Liver (tissue), 8 donors: ENCODE measurements at regions not wholly inside any gene's neighbourhood (a gene's known extent, or its start where the extent isn't known, plus 50 kb on each side); places are given as distances from the start of the nearest gene placed in this dataset.
A peak's percentile ranks its signal among the peaks of the same experiment; 100 is the strongest.

Experiments used
- DNase-seq: peaks from one replicate; pipeline ENCODE4 v3.0.0-alpha.2; 2017; ENCODE audit warnings: low spot score
- H3K27ac ChIP-seq, 2 donors: one replicate each; pipeline ENCODE4 v1.7.0; 2013; ENCODE audit warnings: inconsistent platforms in 2 of 2, low read length in 2 of 2, control low read depth in 1 of 2, low read depth in 1 of 2, mild to moderate bottlenecking in 1 of 2
- H3K27me3 ChIP-seq, 4 donors: one replicate each; pipeline versions ENCODE4 v1.6.1 to v1.7.0; 2013; ENCODE audit warnings: low read length in 3 of 4, inconsistent platforms in 1 of 4, mild to moderate bottlenecking in 1 of 4, moderate library complexity in 1 of 4; ENCODE audit not compliant: control insufficient read depth in 4 of 4, insufficient read depth in 4 of 4
- H3K36me3 ChIP-seq, 4 donors: one replicate each; pipeline versions ENCODE4 v1.6.1 to v1.7.0; 2013; ENCODE audit warnings: low read length in 3 of 4, mild to moderate bottlenecking in 3 of 4, low read depth in 1 of 4, moderate library complexity in 1 of 4; ENCODE audit not compliant: control insufficient read depth in 4 of 4, insufficient read depth in 3 of 4
- H3K4me1 ChIP-seq, 4 donors: one replicate each; pipeline versions ENCODE4 v1.6.1 to v1.7.0; 2013; ENCODE audit warnings: low read length in 3 of 4, mild to moderate bottlenecking in 3 of 4, moderate library complexity in 1 of 4; ENCODE audit not compliant: control insufficient read depth in 4 of 4, insufficient read depth in 4 of 4
- H3K4me3 ChIP-seq, 3 donors: one replicate each; pipeline versions ENCODE4 v1.6.1 to v1.7.0; 2013; ENCODE audit warnings: low read length in 3 of 3, control low read depth in 1 of 3, low read depth in 1 of 3, mild to moderate bottlenecking in 1 of 3
- H3K9ac ChIP-seq, 2 donors: one replicate each; pipeline ENCODE4 v1.7.0; 2013; ENCODE audit warnings: low read length in 2 of 2, mild to moderate bottlenecking in 2 of 2, moderate library complexity in 2 of 2, control low read depth in 1 of 2, low read depth in 1 of 2
- H3K9me3 ChIP-seq, 4 donors: one replicate each; pipeline versions ENCODE4 v1.6.1 to v1.7.0; 2013; ENCODE audit warnings: low read length in 3 of 4; ENCODE audit not compliant: control insufficient read depth in 4 of 4
- CTCF ChIP-seq: fragments of 150-350 bp; IDR thresholded peaks from 2 replicates; pipeline ENCODE4 v1.5.1; 2017; ENCODE audit warnings: improper control_type of control experiment, low read depth, low read length; ENCODE audit not compliant: missing input control
- EGR1 ChIP-seq, 2 donors: IDR thresholded peaks; 2 replicates each; pipeline ENCODE4 v1.6.1; 2016 to 2018; ENCODE audit warnings: antibody characterized with exemption in 2 of 2, low read depth in 2 of 2
- FOXA1 ChIP-seq: IDR thresholded peaks from 2 replicates; pipeline ENCODE4 v1.6.1; 2016; ENCODE audit warnings: antibody characterized with exemption
- FOXA2 ChIP-seq: IDR thresholded peaks from 2 replicates; pipeline ENCODE4 v1.6.1; 2016; ENCODE audit warnings: antibody characterized with exemption
- GABPA ChIP-seq, 2 donors: IDR thresholded peaks in 1 of 2; conservative IDR thresholded peaks in 1 of 2; 2 replicates each; pipeline ENCODE4 v1.6.1; 2016; ENCODE audit warnings: antibody characterized with exemption in 2 of 2, mild to moderate bottlenecking in 1 of 2, moderate library complexity in 1 of 2
- HNF4A ChIP-seq, 2 donors: conservative IDR thresholded peaks; 2 replicates each; pipeline ENCODE4 v1.6.1; 2016; ENCODE audit warnings: antibody characterized with exemption in 2 of 2, mild to moderate bottlenecking in 2 of 2
- HNF4G ChIP-seq: IDR thresholded peaks from 2 replicates; pipeline ENCODE4 v1.6.1; 2016; ENCODE audit warnings: antibody characterized with exemption
- JUND ChIP-seq, 2 donors: IDR thresholded peaks; 2 replicates each; pipeline ENCODE4 v1.6.1; 2016; ENCODE audit warnings: antibody characterized with exemption in 2 of 2
- NR2F2 ChIP-seq: IDR thresholded peaks from 2 replicates; pipeline ENCODE4 v1.6.1; 2016; ENCODE audit warnings: antibody characterized with exemption
- RAD21 ChIP-seq, 2 donors: IDR thresholded peaks; 2 replicates each; pipeline ENCODE4 v1.6.1; 2016; ENCODE audit warnings: antibody characterized with exemption in 2 of 2, mild to moderate bottlenecking in 2 of 2
- RXRA ChIP-seq, 2 donors: IDR thresholded peaks; 2 replicates each; pipeline ENCODE4 v1.6.1; 2017 to 2018; ENCODE audit warnings: antibody characterized with exemption in 2 of 2, mild to moderate bottlenecking in 1 of 2
- SP1 ChIP-seq: IDR thresholded peaks from 2 replicates; pipeline ENCODE4 v1.6.1; 2018; ENCODE audit warnings: antibody characterized with exemption, mild to moderate bottlenecking
- TAF1 ChIP-seq: conservative IDR thresholded peaks from 2 replicates; pipeline ENCODE4 v1.6.1; 2016; ENCODE audit warnings: antibody characterized with exemption, mild to moderate bottlenecking
- YY1 ChIP-seq: IDR thresholded peaks from 2 replicates; pipeline ENCODE4 v1.6.1; 2016; ENCODE audit warnings: antibody characterized with exemption, mild to moderate bottlenecking
- WGBS: extraction: QIAGEN DNeasy Blood & Tissue Kit; methylation state at CpG from one replicate; pipeline ENCODE4 v1.1.7; 2013; 5-methylcytosine and 5-hydroxymethylcytosine counted together
- TF ChIP-seq, protein P1 (sequence below): IDR thresholded peaks from 2 replicates; pipeline ENCODE4 v1.6.1; 2016; ENCODE audit warnings: antibody characterized with exemption
- TF ChIP-seq, protein P2 (sequence below): IDR thresholded peaks from 2 replicates; pipeline ENCODE4 v1.6.1; 2016; ENCODE audit warnings: antibody characterized with exemption, mild to moderate bottlenecking
- TF ChIP-seq, protein P3 (sequence below): IDR thresholded peaks from 2 replicates; pipeline ENCODE4 v1.6.1; 2016; ENCODE audit warnings: antibody characterized with exemption
- TF ChIP-seq, protein P4 (sequence below): IDR thresholded peaks from 2 replicates; pipeline ENCODE4 v1.6.1; 2016; ENCODE audit warnings: antibody characterized with exemption
- donor health status: healthy.
- donor health status: healthy.
- donor health status: healthy.
- donor health status: healthy.
- donor health status: healthy.

DNA sequence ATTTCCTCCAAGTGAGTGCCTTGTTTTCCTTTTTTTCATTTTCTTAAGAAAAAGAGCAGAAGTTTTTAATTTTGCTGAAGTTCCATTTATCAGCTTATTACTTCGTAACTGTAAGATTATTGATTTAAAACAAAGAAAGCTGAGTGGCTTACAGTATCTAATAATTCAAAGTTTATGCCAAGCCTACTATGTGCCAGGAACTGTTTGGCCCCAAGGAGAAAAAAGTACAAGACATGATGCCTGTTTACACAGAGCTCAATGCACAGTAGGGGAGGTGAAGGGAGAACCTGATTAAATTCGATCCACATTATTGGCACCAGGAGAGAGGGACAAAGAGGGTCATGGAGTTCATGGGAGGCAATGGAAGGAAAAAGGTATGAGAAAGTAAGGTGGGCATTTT lies 419.3 kb upstream of the ZMIZ1 start (continued):
- no peak for TF ChIP-seq CTCF

- no peak for TF ChIP-seq YY1
- DNase-seq = no peak
These were observed 418.6 kb upstream of the ZMIZ1 start for GRCh38 chr10:78650122-78650521.

GRCh38 chr10:78651287-78651686 lies 417.5 kb upstream of the ZMIZ1 start:
- H3K27ac ChIP-seq = peak overlapping the region; percentile 8 to 58
- peaks cover 0 to 21% (median 11%) of the 10 kb centered on the region in 4 donors for H3K4me1 ChIP-seq
- no peaks in the 10 kb centered on the region for H3K27me3 ChIP-seq
- 36% methylated on average over 4 of the region's 4 CpGs for WGBS
- no peaks in the 10 kb centered on the region for H3K9me3 ChIP-seq
- TF ChIP-seq RAD21 (IDR thresholded peaks at IDR 0.05) (no peak), FOXA2 (peak; percentile 32), FOXA1 (no peak), YY1 (no peak), CTCF (no peak), EGR1 (IDR thresholded peaks at IDR 0.05; ENCODE audit: low read depth in 2 of 2) (peak in 1 of 2 donors; percentile 16), SP1 (no peak), HNF4A (conservative IDR thresholded peaks at IDR 0.05) (peak; percentile 23 to 65), JUND (IDR thresholded peaks at IDR 0.05) (peak in 1 of 2 donors; percentile 23), GABPA (IDR thresholded peaks at IDR 0.05 in 1 of 2, conservative IDR thresholded peaks at IDR 0.05 in 1 of 2) (no peak), HNF4G (no peak), TAF1 (no peak), RXRA (IDR thresholded peaks at IDR 0.05) (peak in 1 of 2 donors; percentile 75), NR2F2 (no peak)
- TF ChIP-seq, protein P1, sequence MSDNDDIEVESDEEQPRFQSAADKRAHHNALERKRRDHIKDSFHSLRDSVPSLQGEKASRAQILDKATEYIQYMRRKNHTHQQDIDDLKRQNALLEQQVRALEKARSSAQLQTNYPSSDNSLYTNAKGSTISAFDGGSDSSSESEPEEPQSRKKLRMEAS = peak; percentile 33
- TF ChIP-seq, protein P2, sequence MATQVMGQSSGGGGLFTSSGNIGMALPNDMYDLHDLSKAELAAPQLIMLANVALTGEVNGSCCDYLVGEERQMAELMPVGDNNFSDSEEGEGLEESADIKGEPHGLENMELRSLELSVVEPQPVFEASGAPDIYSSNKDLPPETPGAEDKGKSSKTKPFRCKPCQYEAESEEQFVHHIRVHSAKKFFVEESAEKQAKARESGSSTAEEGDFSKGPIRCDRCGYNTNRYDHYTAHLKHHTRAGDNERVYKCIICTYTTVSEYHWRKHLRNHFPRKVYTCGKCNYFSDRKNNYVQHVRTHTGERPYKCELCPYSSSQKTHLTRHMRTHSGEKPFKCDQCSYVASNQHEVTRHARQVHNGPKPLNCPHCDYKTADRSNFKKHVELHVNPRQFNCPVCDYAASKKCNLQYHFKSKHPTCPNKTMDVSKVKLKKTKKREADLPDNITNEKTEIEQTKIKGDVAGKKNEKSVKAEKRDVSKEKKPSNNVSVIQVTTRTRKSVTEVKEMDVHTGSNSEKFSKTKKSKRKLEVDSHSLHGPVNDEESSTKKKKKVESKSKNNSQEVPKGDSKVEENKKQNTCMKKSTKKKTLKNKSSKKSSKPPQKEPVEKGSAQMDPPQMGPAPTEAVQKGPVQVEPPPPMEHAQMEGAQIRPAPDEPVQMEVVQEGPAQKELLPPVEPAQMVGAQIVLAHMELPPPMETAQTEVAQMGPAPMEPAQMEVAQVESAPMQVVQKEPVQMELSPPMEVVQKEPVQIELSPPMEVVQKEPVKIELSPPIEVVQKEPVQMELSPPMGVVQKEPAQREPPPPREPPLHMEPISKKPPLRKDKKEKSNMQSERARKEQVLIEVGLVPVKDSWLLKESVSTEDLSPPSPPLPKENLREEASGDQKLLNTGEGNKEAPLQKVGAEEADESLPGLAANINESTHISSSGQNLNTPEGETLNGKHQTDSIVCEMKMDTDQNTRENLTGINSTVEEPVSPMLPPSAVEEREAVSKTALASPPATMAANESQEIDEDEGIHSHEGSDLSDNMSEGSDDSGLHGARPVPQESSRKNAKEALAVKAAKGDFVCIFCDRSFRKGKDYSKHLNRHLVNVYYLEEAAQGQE = no peak
- TF ChIP-seq, protein P3, sequence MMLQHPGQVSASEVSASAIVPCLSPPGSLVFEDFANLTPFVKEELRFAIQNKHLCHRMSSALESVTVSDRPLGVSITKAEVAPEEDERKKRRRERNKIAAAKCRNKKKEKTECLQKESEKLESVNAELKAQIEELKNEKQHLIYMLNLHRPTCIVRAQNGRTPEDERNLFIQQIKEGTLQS = no peak
- TF ChIP-seq, protein P4, sequence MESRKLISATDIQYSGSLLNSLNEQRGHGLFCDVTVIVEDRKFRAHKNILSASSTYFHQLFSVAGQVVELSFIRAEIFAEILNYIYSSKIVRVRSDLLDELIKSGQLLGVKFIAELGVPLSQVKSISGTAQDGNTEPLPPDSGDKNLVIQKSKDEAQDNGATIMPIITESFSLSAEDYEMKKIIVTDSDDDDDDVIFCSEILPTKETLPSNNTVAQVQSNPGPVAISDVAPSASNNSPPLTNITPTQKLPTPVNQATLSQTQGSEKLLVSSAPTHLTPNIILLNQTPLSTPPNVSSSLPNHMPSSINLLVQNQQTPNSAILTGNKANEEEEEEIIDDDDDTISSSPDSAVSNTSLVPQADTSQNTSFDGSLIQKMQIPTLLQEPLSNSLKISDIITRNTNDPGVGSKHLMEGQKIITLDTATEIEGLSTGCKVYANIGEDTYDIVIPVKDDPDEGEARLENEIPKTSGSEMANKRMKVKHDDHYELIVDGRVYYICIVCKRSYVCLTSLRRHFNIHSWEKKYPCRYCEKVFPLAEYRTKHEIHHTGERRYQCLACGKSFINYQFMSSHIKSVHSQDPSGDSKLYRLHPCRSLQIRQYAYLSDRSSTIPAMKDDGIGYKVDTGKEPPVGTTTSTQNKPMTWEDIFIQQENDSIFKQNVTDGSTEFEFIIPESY = no peak
- H3K4me3 ChIP-seq = no peak overlapping the region
- no peak overlapping the region for H3K9ac ChIP-seq
- no peak for DNase-seq
- H3K36me3 ChIP-seq = no peaks in the 10 kb centered on the region

More at GRCh38 chr10:78650122-78650521, 418.6 kb upstream of the ZMIZ1 start:
- H3K27ac ChIP-seq = no peak overlapping the region
- H3K9me3 ChIP-seq = no peaks in the 10 kb centered on the region
- no peaks in the 10 kb centered on the region for H3K36me3 ChIP-seq
- H3K4me3 ChIP-seq = no peak overlapping the region
- H3K4me1 ChIP-seq = peaks cover 0 to 21% (median 11%) of the 10 kb centered on the region in 4 donors
- H3K9ac ChIP-seq = no peak overlapping the region
- H3K27me3 ChIP-seq = no peaks in the 10 kb centered on the region
